Kidney tubule cell (primary cell): ENCODE measurements at regions not wholly inside any gene's neighbourhood (a gene's known extent, or its start where the extent isn't known, plus 50 kb on each side); places are given as distances from the start of the nearest gene placed in this dataset.
"Not testable (repeated sequence)": the region's sequence is repeated elsewhere in the genome, so short reads cannot be mapped to it uniquely, and the experiment has no call there.

Experiments used
- DNase-seq: peaks from one replicate; pipeline ENCODE4 v3.0.0-alpha.2; 2018; ENCODE audit warnings: low spot score

GRCh38 chr16:22625967-22626366 lies 115.3 kb downstream of the NPIPB5 start:
- DNase-seq = no peak

- DNase-seq = no peak
Observed at GRCh38 chr16:22627043-22627442, 116.4 kb downstream of the NPIPB5 start.

GRCh38 chr16:22628994-22629393 lies 118.3 kb downstream of the NPIPB5 start:
- DNase-seq = no peak

DNA sequence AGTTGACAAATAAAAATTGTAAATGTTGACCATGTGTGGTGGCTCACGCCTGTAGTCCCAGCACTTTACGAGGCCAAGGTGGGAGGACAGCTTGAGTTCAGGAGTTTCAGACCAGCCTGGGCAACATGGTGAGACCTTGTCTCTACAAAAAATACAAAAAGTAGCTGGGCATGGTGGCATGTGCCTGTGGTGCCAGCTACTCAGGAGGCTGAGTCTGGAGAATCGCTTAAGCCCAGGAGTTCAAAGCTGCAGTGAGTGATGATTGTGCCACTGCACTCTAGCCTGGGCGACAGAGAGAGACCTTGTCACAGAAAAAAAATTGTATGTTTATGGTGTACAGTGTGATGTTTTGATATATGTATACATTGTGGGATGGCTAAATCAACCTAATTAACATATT lies 119.6 kb downstream of the NPIPB5 start:
- no peak for DNase-seq

DNA sequence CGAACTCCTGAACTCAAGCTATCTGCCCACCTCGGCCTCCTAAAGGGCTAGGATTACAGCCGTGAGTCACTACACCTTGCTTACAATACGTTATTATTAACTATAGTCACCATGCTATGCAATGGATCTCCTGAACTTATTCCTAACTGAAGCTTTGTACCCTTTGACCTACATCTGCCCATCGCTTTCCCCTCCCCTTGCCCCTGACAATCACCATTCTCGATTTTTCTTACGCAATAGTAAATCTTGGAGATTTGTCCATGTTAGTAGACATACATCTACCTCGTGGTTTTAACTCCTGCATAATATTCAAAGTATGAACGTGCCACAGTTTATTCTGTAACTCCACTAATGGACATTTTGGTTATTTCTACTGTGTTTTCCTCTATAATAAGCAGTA lies 120.6 kb downstream of the NPIPB5 start:
- DNase-seq = no peak

DNA sequence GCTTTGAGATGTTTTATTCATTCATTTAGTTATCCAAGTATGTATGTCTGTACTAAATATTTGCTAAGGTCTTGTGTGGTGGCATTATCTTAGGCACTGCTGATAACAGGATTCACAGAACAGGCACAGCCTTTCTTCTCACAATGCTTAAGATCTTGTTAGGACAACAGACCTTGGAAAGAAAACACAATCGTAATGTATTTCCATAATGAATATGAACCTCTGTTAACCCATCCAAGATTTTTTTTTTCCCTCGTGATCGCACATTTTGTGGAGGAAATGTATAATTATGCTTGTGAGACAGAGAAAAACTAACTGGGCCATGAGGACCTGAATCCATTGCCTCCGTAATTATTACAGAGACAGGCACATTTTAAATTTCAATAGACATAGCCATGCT lies 121.9 kb downstream of the NPIPB5 start:
- DNase-seq = no peak

- no peak for DNase-seq
Observed at GRCh38 chr16:22633280-22633679, 122.6 kb downstream of the NPIPB5 start.

DNA sequence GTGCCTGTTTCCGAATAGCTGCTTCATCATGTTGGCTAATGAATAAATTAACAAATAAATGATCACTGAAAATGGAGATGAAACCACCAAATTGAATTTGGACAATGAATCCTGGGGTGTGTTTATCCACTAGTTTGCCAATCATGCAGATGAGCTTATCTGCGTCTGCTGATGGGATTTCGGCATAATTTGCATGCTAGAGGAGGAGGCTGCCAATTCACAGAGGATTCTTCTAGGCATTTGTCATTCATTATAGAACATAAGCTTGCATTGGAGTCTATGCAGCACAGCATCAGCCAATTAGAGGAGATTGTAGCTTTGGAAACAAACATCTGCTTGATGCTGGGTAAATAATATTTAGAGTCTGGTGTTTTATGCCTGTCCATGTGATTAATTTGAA lies 123.1 kb downstream of the NPIPB5 start:
- DNase-seq = no peak

DNA sequence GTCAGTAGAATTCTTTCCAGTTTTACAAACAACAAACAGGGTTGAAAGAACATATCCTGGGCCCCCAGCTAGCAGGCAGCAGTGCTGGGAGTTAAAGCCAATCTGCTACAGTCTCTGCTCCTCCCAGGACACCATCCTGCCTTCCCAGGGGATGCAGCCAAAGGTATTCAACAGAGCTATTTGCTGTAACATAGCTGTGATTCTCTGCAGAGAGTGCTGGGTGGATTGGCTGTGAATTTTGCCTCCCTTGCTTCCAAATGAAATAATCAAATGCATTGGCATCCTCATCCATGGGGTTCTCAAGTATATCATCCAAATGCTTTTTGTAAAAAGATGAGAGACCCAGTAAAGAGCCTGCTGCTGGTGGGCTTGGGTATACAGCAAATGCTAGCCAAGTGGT lies 124.3 kb downstream of the NPIPB5 start:
- no peak for DNase-seq

DNA sequence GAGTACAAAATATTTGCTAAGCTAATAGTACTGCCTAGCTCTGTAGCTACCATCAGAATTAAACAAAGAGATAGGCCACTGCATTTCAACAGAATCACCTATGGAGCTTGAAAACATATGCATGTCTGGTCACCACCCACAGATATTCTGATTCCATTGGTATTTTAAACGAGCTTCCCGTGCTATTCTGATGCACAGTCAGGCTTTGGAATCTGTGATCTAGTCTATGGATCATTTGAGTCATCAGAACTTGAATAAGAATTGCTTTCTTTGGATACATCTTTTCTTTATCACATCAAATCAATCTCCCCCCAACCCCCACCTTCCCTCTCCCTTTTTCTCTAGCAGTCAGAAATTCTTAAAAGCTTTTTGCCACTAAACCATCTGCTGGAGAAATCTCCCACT lies 124.7 kb downstream of the NPIPB5 start:
- no peak for DNase-seq

- DNase-seq = no peak
Observed at GRCh38 chr16:22635801-22636200, 125.1 kb downstream of the NPIPB5 start.

- no peak for DNase-seq
Observed at GRCh38 chr16:22638393-22639206, 127.9 kb downstream of the NPIPB5 start.

DNA sequence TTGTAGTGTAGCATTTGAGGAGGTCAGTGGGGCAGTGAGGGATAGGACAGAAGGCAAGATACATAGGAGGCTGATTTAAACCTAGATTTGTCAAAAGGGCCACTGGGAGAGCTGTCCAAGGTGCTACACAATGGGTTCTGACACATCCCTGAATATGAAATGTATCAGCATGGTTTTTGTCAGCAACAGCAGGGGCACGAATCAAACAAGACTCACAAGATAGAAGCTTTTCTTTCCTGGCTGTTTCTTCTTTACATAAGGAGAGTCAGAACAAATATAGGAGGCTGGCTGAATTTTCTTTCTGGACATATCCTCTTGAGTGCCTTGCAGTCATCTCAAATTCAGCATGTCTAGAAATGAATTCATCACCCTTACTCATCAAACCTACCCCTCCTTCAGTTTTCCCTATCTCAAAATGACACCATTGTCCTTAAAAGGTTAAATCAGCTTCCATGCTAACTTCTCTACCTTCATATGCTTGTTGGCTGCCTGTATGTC lies 130.5 kb downstream of the NPIPB5 start:
- peak; percentile 36 for DNase-seq

- no peak for DNase-seq
Observed at GRCh38 chr16:22642416-22643088, 131.9 kb downstream of the NPIPB5 start.

DNA sequence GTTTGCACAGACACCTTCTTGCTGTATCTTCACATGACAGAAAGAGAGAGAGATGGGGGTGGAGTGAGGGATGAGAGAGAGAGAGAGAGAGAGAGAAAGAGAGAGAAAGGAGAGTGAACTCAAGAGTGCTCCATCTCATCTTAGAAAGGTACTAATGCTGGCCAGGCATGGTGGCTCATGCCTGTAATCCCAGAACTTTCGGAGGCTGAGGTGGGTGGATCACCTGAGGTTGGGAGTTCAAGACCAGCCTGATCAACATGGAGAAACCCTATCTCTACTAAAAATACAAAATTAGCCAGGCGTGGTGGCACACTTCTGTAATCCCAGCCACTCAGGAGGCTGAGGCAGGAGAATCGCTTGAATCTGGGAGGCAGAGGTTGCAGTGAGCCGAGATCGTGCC lies 132.5 kb downstream of the NPIPB5 start:
- not testable (repeated sequence) for DNase-seq

- no peak for DNase-seq
Observed at GRCh38 chr16:22643886-22644285, 133.2 kb downstream of the NPIPB5 start.

DNA sequence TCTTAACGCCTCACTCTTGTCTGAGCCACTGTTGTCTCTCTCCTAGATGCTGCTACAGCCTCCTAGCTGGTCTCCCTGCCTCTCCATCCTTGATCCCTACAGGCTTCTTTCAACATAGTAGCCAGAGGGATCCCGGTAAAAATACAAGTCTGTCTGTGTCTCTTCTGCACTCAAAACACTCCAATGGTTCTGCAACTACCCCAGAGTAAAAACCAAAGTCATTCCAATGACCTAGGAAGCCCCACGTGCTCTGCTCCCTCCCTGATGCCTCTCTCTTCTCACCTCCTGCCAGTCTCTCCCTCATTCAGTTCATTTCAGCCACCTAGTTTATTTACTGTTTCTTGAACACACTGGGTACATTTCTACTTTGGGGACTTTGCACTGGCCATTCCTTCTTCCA lies 135.2 kb downstream of the NPIPB5 start:
- no peak for DNase-seq

- no peak for DNase-seq
Observed at GRCh38 chr16:22646948-22647556, 136.4 kb downstream of the NPIPB5 start.

GRCh38 chr16:22648141-22648540 lies 137.4 kb downstream of the NPIPB5 start:
- DNase-seq = no peak

DNA sequence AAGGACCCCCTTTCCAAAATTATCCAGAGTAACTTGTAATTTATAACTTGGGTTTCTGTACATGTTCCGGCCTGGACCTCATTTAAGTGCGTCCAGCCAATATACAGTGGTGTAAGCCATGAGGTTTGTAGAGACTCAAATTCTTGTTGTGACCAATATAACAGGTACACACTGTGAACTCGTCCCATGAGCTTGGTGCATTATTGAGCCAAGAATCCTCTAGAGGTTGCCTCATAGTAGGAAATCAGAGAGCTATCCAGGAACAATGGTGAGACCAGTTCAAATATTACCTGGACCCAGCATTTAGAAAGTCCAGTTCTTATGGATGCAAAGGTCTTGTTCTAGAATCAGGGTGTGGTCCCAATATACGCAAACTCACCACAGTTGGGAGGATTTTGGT lies 138.2 kb downstream of the NPIPB5 start:
- no peak for DNase-seq

- DNase-seq = not testable (repeated sequence)
Observed at GRCh38 chr16:22651111-22651817, 140.6 kb downstream of the NPIPB5 start.

GRCh38 chr16:22652463-22652845 lies 141.8 kb downstream of the NPIPB5 start:
- DNase-seq = no peak
